SK-N-SH (cell line): ENCODE measurements at regions not wholly inside any gene's neighbourhood (a gene's known extent, or its start where the extent isn't known, plus 50 kb on each side); places are given as distances from the start of the nearest gene placed in this dataset.

ENCODE experiments used
- CTCF ChIA-PET: fragments of 300-600, 350-600 bp; formaldehyde crosslinking; extraction: SDS; loops from one replicate; lab custom pipeline; 2021; lab: Yijun Ruan, JAX
- POLR2A ChIA-PET: fragments of 350-600 bp; sonication (Branson Sonifier 250); formaldehyde crosslinking; extraction: SDS; loops from one replicate; lab custom pipeline; 2020; ENCODE audit warnings: antibody characterized with exemption, inconsistent platforms; lab: Yijun Ruan, JAX
- DNase-seq: peaks from one replicate; pipeline ENCODE4 v3.0.0; 2012
- H2AFZ ChIP-seq: fragments of 200-600 bp; sonication (generic); 2 replicates; pipeline ENCODE4 v1.8.1; 2016; ENCODE audit warnings: antibody characterized with exemption, mild to moderate bottlenecking, low read depth
- H3F3A ChIP-seq: fragments of 200-600 bp; sonication (generic); replicated peaks from 2 replicates; pipeline ENCODE3; 2016; ENCODE audit warnings: antibody characterized with exemption, mild to moderate bottlenecking; ENCODE audit not compliant: insufficient read depth
- H3K27ac ChIP-seq, 2 experiments: fragments of 200-500 bp in 1 of 2; fragments of 200-600 bp in 1 of 2; sonication (Bioruptor generic) in 1 of 2; sonication (generic), shearing (Covaris generic) in 1 of 2; 2 replicates each; pipeline versions ENCODE4 v1.5.1 to v1.6.1; 2014 to 2016; ENCODE audit warnings: low read depth in 2 of 2, inconsistent platforms in 1 of 2, low read length in 1 of 2, mild to moderate bottlenecking in 1 of 2, mixed read lengths in 1 of 2
- H3K27me3 ChIP-seq: fragments of 200-600 bp; sonication (generic), shearing (Covaris generic); 2 replicates; pipeline ENCODE4 v1.6.1; 2016; ENCODE audit warnings: mixed run types; ENCODE audit not compliant: insufficient read depth
- H3K36me3 ChIP-seq, 2 experiments: fragments of 200-500 bp in 1 of 2; fragments of 200-600 bp in 1 of 2; sonication (Bioruptor generic) in 1 of 2; sonication (generic) in 1 of 2; replicated peaks in 1 of 2; 2 replicates each; pipeline versions ENCODE3 to v1.5.1; 2014 to 2016; ENCODE audit warnings: low read length in 1 of 2, mild to moderate bottlenecking in 1 of 2; ENCODE audit not compliant: insufficient read depth in 2 of 2, control insufficient read depth in 1 of 2
- H3K4me1 ChIP-seq, 2 experiments: fragments of 200-500 bp in 1 of 2; fragments of 200-600 bp in 1 of 2; sonication (Bioruptor generic) in 1 of 2; sonication (generic), shearing (Covaris generic) in 1 of 2; 2 replicates each; pipeline versions ENCODE4 v1.5.1 to v1.6.1; 2014 to 2016; ENCODE audit warnings: low read depth in 1 of 2, low read length in 1 of 2, mixed run types in 1 of 2; ENCODE audit not compliant: insufficient read depth in 2 of 2, control insufficient read depth in 1 of 2
- H3K4me2 ChIP-seq: fragments of 200-600 bp; sonication (generic), shearing (Covaris generic); 2 replicates; pipeline ENCODE4 v1.6.1; 2017; ENCODE audit warnings: mixed run types
- H3K4me3 ChIP-seq, 2 experiments: fragments of 200-500 bp in 1 of 2; fragments of 200-600 bp in 1 of 2; sonication (Bioruptor generic) in 1 of 2; sonication (generic), shearing (Covaris generic) in 1 of 2; 2 replicates each; pipeline versions ENCODE4 v1.5.1 to v1.8.1; 2014 to 2016; ENCODE audit warnings: low read depth in 2 of 2, inconsistent platforms in 1 of 2, low read length in 1 of 2, mild to moderate bottlenecking in 1 of 2, mixed read lengths in 1 of 2, moderate library complexity in 1 of 2
- H3K79me2 ChIP-seq: fragments of 200-600 bp; sonication (generic); 2 replicates; pipeline ENCODE4 v1.8.1; 2017; ENCODE audit warnings: mild to moderate bottlenecking; ENCODE audit not compliant: insufficient read depth
- H3K9ac ChIP-seq: fragments of 200-600 bp; sonication (generic); 2 replicates; pipeline ENCODE4 v1.6.1; 2017; ENCODE audit warnings: mixed run types
- H3K9me2 ChIP-seq: fragments of 200-600 bp; sonication (generic); 2 replicates; pipeline ENCODE4 v1.6.1; 2017; ENCODE audit warnings: mixed run types
- H3K9me3 ChIP-seq: fragments of 200-600 bp; sonication (generic); 2 replicates; pipeline ENCODE4 v1.6.1; 2017; ENCODE audit warnings: mixed run types, mild to moderate bottlenecking, moderate library complexity
- H4K20me1 ChIP-seq: fragments of 200-600 bp; sonication (generic); 2 replicates; pipeline ENCODE4 v1.6.1; 2017; ENCODE audit warnings: mild to moderate bottlenecking, mixed run types; ENCODE audit not compliant: insufficient read depth
- CTCF ChIP-seq: fragments of 200-600 bp; sonication (generic); IDR thresholded peaks from 2 replicates; pipeline ENCODE4 v1.6.1; 2017; ENCODE audit warnings: antibody characterized with exemption, mild to moderate bottlenecking, moderate library complexity
- FOSL2 ChIP-seq: IDR thresholded peaks from 2 replicates; pipeline ENCODE4 v1.4.0; 2012; ENCODE audit warnings: low read depth, mild to moderate bottlenecking, moderate library complexity, borderline replicate concordance
- GABPA ChIP-seq: IDR thresholded peaks from 2 replicates; pipeline ENCODE4 v1.4.0; 2012; ENCODE audit warnings: low read depth, mild to moderate bottlenecking
- JUND ChIP-seq: IDR thresholded peaks from 2 replicates; pipeline ENCODE4 v1.4.0; 2012
- MXI1 ChIP-seq: IDR thresholded peaks from 2 replicates; pipeline ENCODE4 v1.6.1; 2012; ENCODE audit warnings: mild to moderate bottlenecking, low read depth, low read length, improper control_type of control experiment
- NFIC ChIP-seq: IDR thresholded peaks from 2 replicates; pipeline ENCODE4 v1.4.0; 2012; ENCODE audit warnings: borderline replicate concordance
- NRF1 ChIP-seq: IDR thresholded peaks from 2 replicates; pipeline ENCODE4 v1.6.1; 2012; ENCODE audit warnings: low read depth, mild to moderate bottlenecking, low read length
- POLR2AphosphoS5 ChIP-seq: IDR thresholded peaks from 2 replicates; pipeline ENCODE4 v1.6.1; 2012; ENCODE audit warnings: low read depth, low read length
- RCOR1 ChIP-seq: fragments of 150-350 bp; IDR thresholded peaks from 2 replicates; pipeline ENCODE4 v1.6.1; 2017; ENCODE audit warnings: antibody characterized with exemption, low read length
- RXRA ChIP-seq: IDR thresholded peaks from 2 replicates; pipeline ENCODE4 v1.4.0; 2012; ENCODE audit warnings: low read depth, mild to moderate bottlenecking, borderline replicate concordance
- SIN3A ChIP-seq: IDR thresholded peaks from 2 replicates; pipeline ENCODE4 v1.6.1; 2012; ENCODE audit warnings: low read depth, mild to moderate bottlenecking, low read length, moderate library complexity, borderline replicate concordance
- TCF12 ChIP-seq: IDR thresholded peaks from 2 replicates; pipeline ENCODE4 v1.4.0; 2012
- TEAD4 ChIP-seq: IDR thresholded peaks from 2 replicates; pipeline ENCODE4 v1.4.0; 2012; ENCODE audit warnings: mild to moderate bottlenecking, borderline replicate concordance; ENCODE audit not compliant: insufficient read depth
- USF2 ChIP-seq: fragments of 150-350 bp; IDR thresholded peaks from 2 replicates; pipeline ENCODE4 v1.6.1; 2017; ENCODE audit warnings: antibody characterized with exemption, low read length, low read depth, borderline replicate concordance
- YY1 ChIP-seq: IDR thresholded peaks from 2 replicates; pipeline ENCODE4 v1.4.0; 2012; ENCODE audit warnings: low read depth, mild to moderate bottlenecking
- WGBS: methylation state at CpG from one replicate; pipeline ENCODE4 v1.1.6; 2017; ENCODE audit warnings: low lambda C conversion rate; 5-methylcytosine and 5-hydroxymethylcytosine counted together
- TF ChIP-seq, protein P1 (sequence below): IDR thresholded peaks from 2 replicates; pipeline ENCODE4 v1.4.0; 2012; ENCODE audit warnings: low read depth, borderline replicate concordance
- TF ChIP-seq, protein P2 (sequence below): IDR thresholded peaks from 2 replicates; pipeline ENCODE4 v1.4.0; 2012; ENCODE audit warnings: low read depth, borderline replicate concordance

DNA sequence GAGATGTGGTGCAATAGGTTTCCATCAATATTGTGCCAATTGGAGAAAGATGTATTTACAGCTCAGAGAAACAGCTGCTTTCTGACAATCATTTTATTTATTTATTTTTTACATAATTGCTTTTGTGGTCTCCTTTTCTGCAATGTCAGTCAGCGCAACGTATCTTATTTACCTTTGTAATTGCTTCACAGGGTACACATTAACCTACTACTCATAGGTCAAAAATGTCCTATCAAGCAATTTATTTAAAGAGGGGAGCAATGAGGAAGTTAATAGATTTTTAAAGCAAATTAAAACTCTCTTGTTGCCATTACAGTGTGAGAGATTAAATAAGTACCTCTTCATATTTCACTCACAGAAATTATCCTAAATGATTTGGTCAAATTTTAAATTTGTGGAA, 291.0 kb downstream of the CALCRL start:
- WGBS, result 70% methylated on average over 2 of the region's 2 CpGs
- no peak for DNase-seq
- H3K9ac ChIP-seq, result no peak overlapping the region
- H3F3A ChIP-seq, result no peaks in the 10 kb centered on the region
- H3K4me2 ChIP-seq, result no peak overlapping the region
- H3K9me3 ChIP-seq, result peaks cover 10% of the 10 kb centered on the region; the same call in 1 of the 2 replicates
- no peak overlapping the region for H2AFZ ChIP-seq
- H3K4me3 ChIP-seq, result no peak overlapping the region
- H3K27me3 ChIP-seq, result no peaks in the 10 kb centered on the region
- H4K20me1 ChIP-seq, result no peaks in the 10 kb centered on the region
- CTCF ChIA-PET, result interaction anchor here (1.0 kb wide), 1 partner anchor 38 kb away, joined by 3 read pairs; no protein-coding TSS in a partner anchor
- no peak overlapping the region for H3K27ac ChIP-seq
- no peaks in the 10 kb centered on the region for H3K36me3 ChIP-seq
- H3K9me2 ChIP-seq, result no peaks in the 10 kb centered on the region
- no peak for TF ChIP-seq RCOR1
- no peak for TF ChIP-seq GABPA
- TF ChIP-seq, protein P1, sequence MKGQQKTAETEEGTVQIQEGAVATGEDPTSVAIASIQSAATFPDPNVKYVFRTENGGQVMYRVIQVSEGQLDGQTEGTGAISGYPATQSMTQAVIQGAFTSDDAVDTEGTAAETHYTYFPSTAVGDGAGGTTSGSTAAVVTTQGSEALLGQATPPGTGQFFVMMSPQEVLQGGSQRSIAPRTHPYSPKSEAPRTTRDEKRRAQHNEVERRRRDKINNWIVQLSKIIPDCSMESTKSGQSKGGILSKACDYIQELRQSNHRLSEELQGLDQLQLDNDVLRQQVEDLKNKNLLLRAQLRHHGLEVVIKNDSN, result no peak
- no peak for TF ChIP-seq POLR2AphosphoS5
- TF ChIP-seq FOSL2, result no peak
- TF ChIP-seq JUND, result no peak
- no peak for TF ChIP-seq NFIC
- no peak for TF ChIP-seq USF2
- TF ChIP-seq NRF1, result no peak
- no peak for TF ChIP-seq SIN3A
- TF ChIP-seq CTCF, result no peak
- no peak for TF ChIP-seq YY1
- TF ChIP-seq MXI1, result no peak
- TF ChIP-seq TCF12, result no peak
- TF ChIP-seq RXRA, result no peak
- TF ChIP-seq, protein P2, sequence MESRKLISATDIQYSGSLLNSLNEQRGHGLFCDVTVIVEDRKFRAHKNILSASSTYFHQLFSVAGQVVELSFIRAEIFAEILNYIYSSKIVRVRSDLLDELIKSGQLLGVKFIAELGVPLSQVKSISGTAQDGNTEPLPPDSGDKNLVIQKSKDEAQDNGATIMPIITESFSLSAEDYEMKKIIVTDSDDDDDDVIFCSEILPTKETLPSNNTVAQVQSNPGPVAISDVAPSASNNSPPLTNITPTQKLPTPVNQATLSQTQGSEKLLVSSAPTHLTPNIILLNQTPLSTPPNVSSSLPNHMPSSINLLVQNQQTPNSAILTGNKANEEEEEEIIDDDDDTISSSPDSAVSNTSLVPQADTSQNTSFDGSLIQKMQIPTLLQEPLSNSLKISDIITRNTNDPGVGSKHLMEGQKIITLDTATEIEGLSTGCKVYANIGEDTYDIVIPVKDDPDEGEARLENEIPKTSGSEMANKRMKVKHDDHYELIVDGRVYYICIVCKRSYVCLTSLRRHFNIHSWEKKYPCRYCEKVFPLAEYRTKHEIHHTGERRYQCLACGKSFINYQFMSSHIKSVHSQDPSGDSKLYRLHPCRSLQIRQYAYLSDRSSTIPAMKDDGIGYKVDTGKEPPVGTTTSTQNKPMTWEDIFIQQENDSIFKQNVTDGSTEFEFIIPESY, result no peak
- no peak for TF ChIP-seq TEAD4
- TF ChIP-seq, all 33 proteins: peak for 0
- POLR2A ChIA-PET, result no interaction called here
- H3K79me2 ChIP-seq, result no peaks in the 10 kb centered on the region
- no peaks in the 10 kb centered on the region for H3K4me1 ChIP-seq
